Activated T-helper 1 cell treated with anti-CD3 and anti-CD28 coated beads, Interleukin-2, amount 50 U/mL, for 16 hours (primary cell): ENCODE measurements at regions not wholly inside any gene's neighbourhood (a gene's known extent, or its start where the extent isn't known, plus 50 kb on each side); places are given as distances from the start of the nearest gene placed in this dataset.

ENCODE experiments used
- DNase-seq, 2 donors: peaks; one replicate each; pipeline ENCODE4 v3.0.0-alpha.2; 2020; ENCODE audit warnings: low read depth in 1 of 2, low spot score in 1 of 2

DNA sequence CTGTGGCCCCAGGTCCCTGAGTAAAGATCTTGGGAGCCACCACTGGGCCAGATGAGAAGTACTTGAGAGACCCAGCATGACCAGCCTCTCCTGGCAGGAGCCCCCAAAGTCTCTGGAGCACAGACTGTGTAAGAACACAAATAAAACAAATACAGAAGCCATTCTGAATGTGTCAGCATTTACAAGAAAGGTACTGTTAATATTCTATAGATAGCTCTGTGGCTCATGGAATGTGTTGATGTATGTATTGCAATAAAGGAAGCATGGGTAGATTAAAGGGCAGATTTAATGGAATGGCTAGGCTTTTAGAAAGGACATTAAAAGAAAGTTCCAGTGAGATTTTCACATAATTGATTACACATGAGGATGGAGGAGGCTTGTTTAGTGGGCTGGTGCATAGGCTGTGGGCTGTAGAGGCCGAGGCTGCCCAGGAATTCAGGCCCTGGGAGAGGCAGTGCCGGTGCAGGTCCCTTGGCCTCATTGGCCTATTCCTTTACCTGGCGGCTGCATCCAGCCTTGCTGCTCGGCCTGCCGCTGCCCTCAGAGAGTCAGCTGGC, 127.7 kb upstream of the DLX2 start:
- DNase-seq = no peak

DNA sequence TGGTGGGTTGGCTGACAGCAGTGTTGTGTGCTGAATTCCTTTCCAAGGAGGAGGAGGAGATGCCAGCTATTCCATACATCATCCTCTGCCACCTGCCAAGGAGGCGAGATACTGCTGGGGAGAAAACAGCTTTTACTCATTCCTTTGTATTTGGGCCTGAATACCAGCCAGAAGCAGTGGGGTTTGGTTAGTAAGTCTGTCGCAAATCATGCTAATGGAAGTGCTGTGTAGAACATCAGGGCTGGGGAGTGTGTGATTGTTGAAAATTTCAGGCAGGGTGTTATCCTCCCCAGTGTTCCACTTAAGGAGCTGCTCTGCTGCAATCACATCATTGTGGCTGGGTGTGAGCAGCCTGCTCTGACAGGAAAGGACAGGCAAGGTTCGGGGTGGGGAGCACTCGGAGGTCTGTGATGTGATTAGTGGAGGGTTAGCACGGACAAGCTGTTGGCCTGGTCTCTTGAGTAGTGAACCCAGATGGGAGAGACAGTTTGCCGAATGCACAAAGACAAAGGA, 128.2 kb upstream of the DLX2 start:
- DNase-seq = no peak

DNA sequence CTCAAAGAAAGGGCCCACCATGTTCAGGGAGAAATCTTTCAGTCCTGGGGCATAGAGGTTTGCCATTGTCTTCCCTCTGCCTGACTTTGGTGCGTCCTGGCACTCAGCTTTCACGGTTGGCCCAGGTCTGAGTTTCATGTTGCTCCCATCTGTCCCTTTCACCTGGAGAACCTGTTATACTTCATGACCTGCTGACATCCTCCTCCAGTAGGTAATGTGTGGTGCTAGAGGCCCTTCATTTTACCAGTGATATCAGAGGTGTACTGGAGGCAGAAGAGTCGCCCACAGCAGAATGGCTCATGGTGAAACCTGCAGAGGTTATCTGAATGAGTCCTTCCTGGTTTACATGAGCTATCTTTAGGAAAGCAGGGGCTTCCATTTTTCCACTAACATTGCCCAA, 128.8 kb upstream of the DLX2 start:
- DNase-seq = no peak

DNA sequence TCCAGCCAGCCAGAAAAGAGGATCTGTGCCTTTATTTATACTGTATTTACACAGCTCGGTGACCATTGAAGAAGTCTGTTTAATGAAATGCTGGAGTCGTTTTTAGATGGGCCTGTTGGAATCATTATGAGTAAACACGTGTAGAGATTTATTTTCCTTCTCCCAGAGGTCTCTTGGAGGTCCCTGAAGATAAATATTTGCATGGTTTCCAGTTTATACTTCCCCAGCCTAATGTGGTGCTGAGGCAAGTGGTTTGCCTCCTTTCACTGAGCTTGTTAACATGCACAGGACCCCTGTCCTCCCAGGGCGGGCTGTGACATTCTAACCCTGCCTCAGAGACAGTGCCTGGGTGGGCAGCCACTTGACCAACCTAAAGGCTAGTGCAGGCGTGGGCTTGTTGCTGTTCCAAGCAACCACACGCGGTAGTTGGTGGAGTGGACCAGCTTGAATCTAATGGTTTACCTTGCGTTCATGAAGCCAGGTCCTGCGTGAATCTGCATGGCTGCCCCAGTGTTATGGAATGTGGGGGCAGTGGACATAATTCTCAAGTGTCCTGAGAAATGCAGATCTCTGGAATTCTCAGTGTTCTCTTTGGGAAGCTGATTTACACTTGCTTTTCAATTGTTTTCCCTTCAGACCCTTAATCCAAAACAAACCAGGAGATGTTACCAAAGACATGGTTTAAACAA, 130.2 kb upstream of the DLX2 start:
- DNase-seq = no peak

DNA sequence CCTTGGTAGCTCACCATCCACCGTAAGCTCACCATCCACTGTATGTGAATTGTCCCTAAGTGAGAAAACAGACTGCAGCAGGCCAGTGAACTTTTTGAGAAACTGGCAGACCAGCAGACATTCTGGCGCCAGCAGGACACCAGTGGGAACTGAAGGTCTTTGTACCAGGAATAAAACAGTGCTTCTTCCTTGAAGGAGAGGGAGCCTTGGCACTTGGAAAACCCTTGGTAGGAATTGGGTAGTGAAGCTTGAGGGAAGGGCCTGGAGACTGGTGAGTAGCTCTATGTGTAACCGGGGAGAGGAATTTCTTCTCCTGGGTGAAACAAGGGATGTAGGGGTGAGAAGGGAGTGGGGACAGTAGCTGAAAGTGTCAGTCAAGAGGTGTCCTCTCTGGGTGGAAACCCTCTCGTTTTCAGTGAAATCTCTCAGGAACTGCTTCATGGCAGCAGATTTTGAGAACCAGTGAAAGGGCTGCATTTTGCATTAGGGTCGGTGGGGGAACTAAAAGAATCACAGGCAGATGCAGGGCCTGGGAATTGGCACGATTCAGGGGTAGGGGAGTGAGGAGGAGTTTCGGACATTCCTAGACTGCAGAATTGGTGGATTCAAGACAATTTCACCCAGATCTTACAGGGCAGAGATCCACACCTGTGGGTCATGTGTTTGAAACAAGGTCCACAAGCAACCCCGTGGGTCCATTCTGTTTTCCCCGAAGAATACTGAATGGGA, 131.5 kb upstream of the DLX2 start:
- DNase-seq = no peak

DNA sequence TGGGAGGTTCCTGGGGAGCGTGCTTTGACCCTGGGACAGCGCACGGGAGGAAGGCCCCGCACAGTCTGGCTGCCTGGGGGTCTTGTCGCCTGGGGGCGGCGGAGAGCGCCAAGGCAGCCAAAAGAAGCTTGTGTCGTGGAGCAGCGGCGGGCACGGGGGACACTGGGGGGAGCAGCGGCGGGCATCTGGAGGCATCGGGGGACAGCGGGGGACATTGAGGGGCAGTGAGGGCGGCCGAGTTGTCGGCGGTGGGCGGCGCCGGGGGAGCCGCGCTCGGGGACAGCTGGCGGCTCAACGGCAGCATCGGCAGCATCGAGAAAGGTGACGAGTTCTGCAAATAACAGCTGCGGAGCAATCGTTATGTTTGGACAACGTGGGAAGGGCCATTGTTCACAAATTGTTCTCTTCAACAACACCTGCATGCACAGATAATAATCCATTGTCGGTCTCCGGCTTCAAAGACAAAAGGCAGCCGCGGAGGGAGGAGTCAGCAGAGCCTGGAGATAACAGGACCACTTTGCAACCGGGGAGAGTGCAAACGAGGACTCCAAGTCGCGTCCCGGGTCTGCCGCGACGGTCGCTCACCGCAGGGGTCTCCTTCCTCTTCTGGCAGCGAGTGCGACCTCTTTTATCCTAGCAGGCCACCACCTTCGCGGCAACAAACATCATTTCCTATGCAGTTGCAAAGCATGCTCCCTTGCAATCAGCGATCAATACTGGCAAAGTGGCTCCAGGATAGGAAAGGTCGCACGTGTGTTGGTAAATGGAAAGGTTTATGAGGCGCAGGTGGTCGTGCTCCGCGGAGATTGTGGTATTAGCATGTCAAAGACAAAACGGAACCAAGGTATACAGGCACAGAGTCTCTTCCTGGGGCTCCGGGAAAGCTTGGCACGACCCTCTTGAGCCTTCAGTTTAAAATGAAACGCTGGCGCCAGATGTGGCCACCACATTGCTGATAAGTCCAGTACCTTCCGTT, 132.3 kb upstream of the DLX2 start:
- no peak for DNase-seq

DNA sequence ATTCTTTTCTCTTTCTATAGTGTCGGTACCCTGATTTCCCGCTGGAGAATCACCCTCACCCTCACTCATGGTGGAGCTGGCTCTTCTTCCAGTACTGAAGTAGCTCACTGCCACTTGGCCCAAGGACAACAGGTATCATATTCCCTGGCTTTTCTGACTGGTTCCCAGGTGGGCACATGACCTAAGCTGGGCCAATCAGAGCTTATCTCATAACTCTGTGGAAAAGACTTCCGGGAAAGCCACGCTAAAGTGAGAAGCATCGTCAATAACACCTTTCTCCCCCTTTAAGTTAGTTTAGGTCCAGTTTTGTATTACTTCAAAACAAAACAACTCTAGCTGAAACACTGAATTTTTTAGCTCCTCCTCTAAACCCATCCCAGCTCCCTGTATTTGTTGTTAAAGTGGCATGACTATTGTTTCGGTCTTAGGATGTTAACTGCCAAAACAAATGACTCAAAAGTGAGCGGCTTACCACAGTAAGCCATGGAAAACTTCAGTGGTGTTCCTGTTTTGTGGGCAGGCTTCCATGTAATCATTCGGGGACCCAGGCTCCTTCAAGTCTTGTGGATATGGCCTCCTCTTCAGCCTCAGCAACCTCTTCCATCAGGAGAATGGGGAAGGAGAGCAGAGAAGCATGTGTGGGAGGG, 137.4 kb upstream of the DLX2 start:
- no peak for DNase-seq

DNA sequence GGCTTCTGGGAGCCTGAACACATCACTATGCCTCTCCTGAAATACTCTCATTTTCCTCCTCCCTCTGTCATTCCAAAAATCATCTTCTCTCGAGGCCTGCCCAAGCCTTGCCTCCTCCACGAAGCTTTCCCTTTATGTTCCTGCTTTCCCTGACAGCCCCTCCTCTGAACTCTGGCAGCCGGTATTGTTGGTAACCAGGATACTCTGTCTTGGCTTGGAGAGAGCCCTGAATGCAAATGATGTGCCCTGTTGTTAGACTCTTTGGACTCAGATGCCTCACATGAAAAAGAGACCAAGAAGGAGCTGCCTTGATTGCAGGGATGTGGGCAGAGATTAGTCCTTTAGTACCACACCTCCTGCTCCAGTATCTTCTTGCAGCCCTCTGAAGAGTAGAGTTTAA, 138.5 kb upstream of the DLX2 start:
- DNase-seq = no peak

DNA sequence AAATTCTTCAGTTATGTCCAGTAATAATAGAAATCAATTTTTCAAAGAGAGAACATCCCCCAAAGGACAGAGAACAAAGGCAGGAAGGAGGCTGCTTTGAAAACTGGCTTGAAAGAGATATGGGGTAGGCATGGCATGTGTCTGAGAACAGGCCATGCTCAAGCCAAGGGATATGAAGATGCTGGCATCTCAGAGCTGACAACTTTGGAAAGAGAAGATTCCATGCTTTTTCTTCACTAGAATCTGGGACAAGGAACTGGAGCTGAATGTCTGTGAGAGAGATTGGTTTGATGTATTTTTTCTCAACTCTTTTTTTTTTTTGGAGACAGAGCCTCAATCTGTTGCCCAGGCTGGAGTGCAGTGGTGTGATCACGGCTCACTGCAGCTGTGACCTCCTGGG, 139.8 kb upstream of the DLX2 start:
- DNase-seq = no peak

DNA sequence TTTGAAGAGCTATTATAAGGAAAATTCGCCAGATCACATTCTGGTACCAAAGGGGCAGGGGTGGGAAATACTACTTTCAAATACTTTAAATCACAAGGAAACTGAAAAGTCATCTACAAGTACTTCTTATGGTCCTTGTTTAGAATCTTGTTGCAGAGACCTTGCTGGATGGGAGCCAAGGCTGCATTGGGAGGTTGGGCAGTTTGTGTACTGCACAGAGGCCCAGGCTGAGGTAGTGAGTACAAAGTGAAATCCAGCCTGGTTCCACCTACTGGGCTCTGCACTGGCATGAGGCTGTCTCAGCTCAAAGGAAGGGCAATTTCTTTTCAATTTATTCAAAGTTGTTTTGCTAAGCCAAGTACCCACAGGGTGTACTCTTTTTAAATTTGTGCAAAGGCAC, 140.3 kb upstream of the DLX2 start:
- DNase-seq = no peak

DNA sequence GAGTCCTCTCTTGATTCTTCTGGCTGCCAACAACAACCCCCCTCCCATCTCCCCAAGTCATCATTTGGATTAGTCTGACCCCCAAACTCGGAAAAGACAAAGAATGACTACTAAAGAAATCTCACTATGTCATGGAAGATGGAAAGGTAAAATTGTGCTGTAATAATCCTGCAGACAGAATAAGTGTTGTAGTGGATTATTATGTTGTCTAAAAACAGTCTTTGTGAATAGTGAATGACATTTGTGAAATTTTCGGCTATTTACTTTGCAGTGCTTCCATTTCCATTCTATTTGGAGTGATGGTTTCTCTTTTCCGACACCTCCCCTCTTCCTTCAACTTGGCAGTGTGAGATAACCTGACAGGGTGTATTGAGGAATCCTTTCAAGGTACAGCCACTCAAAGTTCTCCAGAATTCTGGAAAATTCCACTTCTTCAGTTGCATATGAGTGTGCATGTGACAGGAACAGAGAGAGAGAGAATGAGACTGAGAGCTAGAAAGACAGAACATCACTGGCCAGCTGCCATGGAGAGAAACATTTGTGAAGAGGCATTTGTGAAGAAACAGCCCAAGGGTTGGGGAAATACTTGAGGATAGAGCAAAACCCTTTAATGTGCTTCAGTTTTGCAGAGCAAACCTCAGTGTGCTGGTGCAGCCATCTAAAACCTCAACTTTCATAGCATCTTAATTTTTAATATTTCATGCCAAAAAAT, 141.9 kb upstream of the DLX2 start:
- no peak for DNase-seq

DNA sequence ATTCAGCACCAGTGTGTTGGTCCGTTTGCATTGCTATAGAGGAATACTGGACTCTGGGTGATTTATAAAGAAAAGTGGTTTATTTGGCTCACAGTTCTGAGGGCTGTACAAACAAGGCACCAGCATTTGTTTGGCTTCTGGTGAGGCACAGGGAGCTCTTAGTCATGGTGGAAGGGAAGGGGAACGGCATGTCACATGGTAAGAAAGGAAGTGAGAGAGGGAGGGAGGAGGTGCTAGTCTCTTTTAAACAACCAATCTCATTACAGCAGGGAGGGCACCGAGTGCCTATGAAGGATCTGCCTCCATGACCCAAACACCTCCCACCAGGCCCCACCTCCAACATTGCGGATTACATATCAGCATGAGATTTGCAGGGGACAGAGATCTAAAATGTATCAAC, 143.9 kb upstream of the DLX2 start:
- no peak for DNase-seq

DNA sequence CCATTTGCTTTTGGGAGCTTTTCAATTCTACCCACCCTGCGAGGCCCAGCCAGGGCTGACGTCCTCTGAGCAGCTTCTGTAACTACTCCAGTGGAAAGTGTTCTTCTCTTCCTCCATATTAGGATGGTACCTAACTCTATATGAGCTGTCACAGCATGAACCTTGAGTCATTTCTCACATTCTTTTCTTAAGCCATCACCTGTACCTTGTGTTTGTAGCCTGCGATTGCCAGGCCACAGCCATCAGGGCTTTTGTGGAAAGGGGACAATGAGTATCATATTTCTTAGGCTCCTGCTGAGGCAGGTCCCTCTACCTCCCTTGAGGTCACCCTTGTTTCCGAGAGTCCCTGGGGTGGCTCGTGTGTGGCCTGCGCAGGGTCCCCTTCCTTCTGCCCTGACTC, 144.5 kb upstream of the DLX2 start:
- DNase-seq = no peak

DNA sequence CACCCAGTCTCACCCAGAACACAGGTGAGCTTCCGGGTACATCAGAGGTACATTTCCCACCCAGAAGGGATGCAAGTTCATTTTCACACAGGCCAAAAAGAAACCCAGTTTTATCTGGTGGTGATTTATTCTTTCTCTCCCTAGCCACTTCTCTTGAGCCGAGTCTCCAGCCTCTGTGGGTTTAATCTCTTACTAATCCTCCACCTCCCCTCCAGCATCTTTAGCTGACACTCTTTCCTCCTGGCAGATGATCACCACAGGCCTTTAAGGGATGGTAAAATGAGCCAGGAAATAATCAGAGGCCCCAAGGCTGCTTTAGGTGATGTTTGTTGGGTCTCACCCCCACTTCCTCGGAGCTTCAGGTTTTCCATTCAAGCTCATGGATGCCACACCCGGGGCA, 145.7 kb upstream of the DLX2 start:
- DNase-seq = no peak

DNA sequence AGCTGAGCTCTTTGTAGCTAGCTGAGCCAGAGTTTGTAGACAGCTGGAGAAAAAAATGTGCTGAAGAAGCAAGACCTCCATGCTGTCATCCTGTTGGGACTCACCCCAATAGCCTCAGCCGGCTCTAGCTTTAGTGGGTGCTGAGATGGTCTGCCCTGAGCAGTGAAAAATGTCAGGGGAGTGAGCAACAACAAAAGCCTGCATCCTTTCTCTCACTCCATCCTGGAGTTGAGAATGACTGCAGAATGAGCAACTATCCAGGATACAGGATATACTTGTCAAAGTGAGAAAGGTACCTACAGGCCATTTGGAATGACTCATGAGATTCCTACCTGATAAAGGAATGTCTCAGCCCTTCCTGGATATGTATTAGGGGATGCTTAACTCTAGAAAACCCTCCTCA, 146.1 kb upstream of the DLX2 start:
- no peak for DNase-seq

DNA sequence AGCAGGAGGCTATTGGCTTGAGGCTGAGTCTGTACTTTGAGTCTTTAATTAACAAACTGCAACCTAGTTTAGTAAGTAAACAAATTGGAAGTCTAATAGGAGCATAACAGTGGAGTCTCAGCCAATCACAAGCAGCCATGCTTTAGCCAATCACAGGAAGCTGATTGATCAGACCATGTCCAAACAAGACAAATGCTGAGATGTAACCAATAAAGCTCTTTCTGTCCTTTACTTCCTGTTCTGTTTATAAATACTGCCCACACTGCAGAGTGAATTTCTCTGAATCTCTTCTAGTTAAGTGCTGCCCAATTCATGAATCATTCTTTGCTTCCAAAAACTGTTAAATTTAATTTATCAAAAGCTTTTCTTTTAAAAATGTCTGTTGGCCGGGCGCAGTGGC, 146.6 kb upstream of the DLX2 start:
- DNase-seq = no peak

DNA sequence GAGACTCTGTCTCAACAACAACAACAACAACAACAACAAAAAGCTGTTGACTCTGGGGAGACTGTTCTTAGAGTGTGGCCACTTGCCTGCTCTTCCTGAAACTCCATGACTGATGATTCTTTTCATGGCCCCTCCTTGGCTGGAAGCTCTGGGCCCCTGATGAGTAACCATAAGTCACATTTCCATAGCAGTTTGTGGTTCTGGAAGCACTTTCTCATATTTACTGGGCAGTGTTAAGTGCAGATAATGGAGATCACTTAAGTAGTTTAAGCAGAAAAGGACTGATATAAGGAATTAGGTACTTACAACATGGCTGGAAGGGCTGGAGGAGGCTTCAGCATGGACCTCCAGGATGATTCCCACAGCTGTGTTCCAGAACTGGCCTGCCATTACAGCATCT, 147.3 kb upstream of the DLX2 start:
- DNase-seq = no peak

DNA sequence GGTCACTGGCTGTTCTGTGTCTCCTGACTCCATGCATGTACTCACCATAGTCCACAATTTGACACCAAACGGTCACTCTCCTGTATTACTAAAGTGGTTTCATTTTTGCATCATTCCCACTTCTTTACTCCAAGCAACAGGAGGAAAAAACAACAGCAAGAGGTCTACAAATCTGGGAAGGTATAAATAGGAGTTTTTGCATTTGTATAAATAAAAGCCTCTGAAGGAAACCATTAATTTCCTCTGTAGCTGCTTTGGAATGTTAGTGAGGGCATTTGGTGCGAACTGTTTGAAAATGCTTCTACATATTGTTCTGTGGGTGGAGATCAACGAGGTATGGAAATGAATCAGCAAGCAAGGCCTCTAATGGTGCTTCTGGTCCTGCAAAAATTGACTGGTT, 148.5 kb upstream of the DLX2 start:
- no peak for DNase-seq

DNA sequence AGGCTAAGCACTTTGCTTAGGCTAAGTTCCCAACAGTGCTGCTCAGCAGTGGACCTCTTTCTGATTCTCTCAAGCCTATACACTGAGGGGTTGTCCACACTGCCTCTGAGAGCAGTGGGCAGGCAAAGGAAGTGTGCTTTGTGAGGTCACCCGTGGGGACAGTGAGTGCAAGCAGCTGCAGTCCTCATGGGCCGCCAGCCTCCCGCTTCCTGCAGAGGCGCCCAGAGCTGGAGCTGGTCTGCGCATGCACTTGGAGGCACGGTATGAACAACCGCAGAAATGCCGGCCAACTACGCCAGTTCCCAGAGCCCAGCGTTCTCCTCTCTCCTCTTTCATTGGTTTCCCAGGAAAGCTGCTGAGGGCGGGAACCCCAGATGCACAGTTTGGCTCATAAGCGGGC, 149.5 kb upstream of the DLX2 start:
- no peak for DNase-seq
